Esophagus squamous epithelium (tissue), 4 donors: ENCODE measurements at regions not wholly inside any gene's neighbourhood (a gene's known extent, or its start where the extent isn't known, plus 50 kb on each side); places are given as distances from the start of the nearest gene placed in this dataset.

ENCODE experiments used
- POLR2A ChIP-seq, 4 donors: fragments of 450-650 bp; IDR thresholded peaks; one replicate each; pipeline ENCODE4 v1.6.1; 2017; ENCODE audit warnings: antibody characterized with exemption in 4 of 4, mild to moderate bottlenecking in 4 of 4, moderate library complexity in 3 of 4
- TF ChIP-seq, protein P1 (sequence below), 6 experiments: fragments of 450-650 bp in 4 of 6; fragments of 200-600 bp in 2 of 6; sonication (generic) in 2 of 6; IDR thresholded peaks; one replicate each; pipeline ENCODE4 v1.5.1; 2016 to 2019; ENCODE audit warnings: antibody characterized with exemption in 6 of 6, mild to moderate bottlenecking in 4 of 6, moderate library complexity in 4 of 6

DNA sequence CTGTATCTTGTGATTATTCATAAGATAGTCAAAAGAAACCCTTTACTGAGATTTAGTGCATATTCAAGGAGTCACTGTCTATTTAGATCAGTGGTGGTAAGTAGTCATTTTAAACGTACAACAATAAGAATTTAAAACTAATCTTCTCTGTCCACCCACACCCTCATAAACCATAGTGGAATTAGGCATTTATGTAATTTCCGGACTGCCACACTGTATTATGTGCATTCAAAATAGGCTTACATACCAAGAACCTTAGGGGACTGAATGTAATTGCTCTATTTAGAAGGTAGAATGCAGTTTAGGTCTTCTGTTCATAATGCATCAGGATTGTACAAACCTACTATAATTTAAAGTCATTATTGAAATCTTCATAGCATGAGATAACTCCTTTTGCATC is 685.4 kb downstream of the TENT5A start:
- TF ChIP-seq, protein P1, sequence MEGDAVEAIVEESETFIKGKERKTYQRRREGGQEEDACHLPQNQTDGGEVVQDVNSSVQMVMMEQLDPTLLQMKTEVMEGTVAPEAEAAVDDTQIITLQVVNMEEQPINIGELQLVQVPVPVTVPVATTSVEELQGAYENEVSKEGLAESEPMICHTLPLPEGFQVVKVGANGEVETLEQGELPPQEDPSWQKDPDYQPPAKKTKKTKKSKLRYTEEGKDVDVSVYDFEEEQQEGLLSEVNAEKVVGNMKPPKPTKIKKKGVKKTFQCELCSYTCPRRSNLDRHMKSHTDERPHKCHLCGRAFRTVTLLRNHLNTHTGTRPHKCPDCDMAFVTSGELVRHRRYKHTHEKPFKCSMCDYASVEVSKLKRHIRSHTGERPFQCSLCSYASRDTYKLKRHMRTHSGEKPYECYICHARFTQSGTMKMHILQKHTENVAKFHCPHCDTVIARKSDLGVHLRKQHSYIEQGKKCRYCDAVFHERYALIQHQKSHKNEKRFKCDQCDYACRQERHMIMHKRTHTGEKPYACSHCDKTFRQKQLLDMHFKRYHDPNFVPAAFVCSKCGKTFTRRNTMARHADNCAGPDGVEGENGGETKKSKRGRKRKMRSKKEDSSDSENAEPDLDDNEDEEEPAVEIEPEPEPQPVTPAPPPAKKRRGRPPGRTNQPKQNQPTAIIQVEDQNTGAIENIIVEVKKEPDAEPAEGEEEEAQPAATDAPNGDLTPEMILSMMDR (IDR thresholded peaks at IDR 0.05) = no peak
- no peak for TF ChIP-seq POLR2A (IDR thresholded peaks at IDR 0.05)
